Panc1 (cell line): ENCODE measurements at regions not wholly inside any gene's neighbourhood (a gene's known extent, or its start where the extent isn't known, plus 50 kb on each side); places are given as distances from the start of the nearest gene placed in this dataset.

Experiments used
- ATAC-seq: fragments of 200-7000 bp; cut with Tn5 transposase; 2 replicates; pipeline ENCODE4 v1.9.1; 2020; ENCODE audit warnings: mild to moderate bottlenecking, moderate library complexity
- BruUV-seq: library from RNA; stranded (reverse); fragments of 400-500 nt; replicated peaks from 2 replicates; lab custom pipeline; 2021; lab: Mats Ljungman, UMichigan
- CTCF ChIA-PET: fragments of 300-600 bp; sonication (Branson Sonifier 250); formaldehyde crosslinking; loops from one replicate; lab custom pipeline; 2022; ENCODE audit warnings: antibody characterized with exemption; lab: Charles Lee
- POLR2A ChIA-PET: fragments of 300-600 bp; sonication (Branson Sonifier 250); formaldehyde crosslinking; loops from one replicate; lab custom pipeline; 2022; ENCODE audit warnings: antibody characterized with exemption; lab: Charles Lee
- DNase-seq: peaks from one replicate; pipeline ENCODE4 v3.0.0-alpha.2; 2010; ENCODE audit warnings: low read depth, low spot score
- H3K27ac ChIP-seq: 2 replicates; pipeline ENCODE4 v1.5.1; 2011; ENCODE audit warnings: mild to moderate bottlenecking, low read length, inconsistent platforms
- H3K27me3 ChIP-seq: fragments of 200-500 bp; sonication (Bioruptor generic); 2 replicates; pipeline ENCODE4 v1.6.0; 2014; ENCODE audit warnings: low read length, inconsistent platforms; ENCODE audit not compliant: control insufficient read depth, insufficient read depth
- H3K36me3 ChIP-seq: fragments of 200-500 bp; sonication (Bioruptor generic); 2 replicates; pipeline ENCODE4 v1.5.1; 2014; ENCODE audit warnings: inconsistent platforms, mild to moderate bottlenecking, low read length, moderate library complexity; ENCODE audit not compliant: control insufficient read depth, insufficient read depth
- H3K4me1 ChIP-seq: 2 replicates; pipeline ENCODE4 v1.5.1; 2011; ENCODE audit warnings: inconsistent platforms, mild to moderate bottlenecking, low read length, moderate library complexity; ENCODE audit not compliant: control insufficient read depth, insufficient read depth
- H3K4me3 ChIP-seq, 2 experiments: 2 replicates each; pipeline ENCODE4 v1.5.1; 2011 to 2012; ENCODE audit warnings: low read depth in 2 of 2, low read length in 2 of 2, mild to moderate bottlenecking in 2 of 2, inconsistent platforms in 1 of 2, moderate library complexity in 1 of 2
- H3K9me3 ChIP-seq: fragments of 200-500 bp; sonication (Bioruptor generic); 2 replicates; pipeline ENCODE4 v1.5.1; 2014; ENCODE audit warnings: low read depth, mild to moderate bottlenecking, inconsistent platforms, low read length, moderate library complexity; ENCODE audit not compliant: control insufficient read depth, insufficient read depth
- CTCF ChIP-seq: fragments of 450-650 bp; IDR thresholded peaks from 2 replicates; pipeline ENCODE4 v1.5.1; 2017; ENCODE audit warnings: mild to moderate bottlenecking
- POLR2AphosphoS5 ChIP-seq: IDR thresholded peaks from 2 replicates; pipeline ENCODE4 v1.6.1; 2012; ENCODE audit warnings: mild to moderate bottlenecking, low read depth, low read length, moderate library complexity
- REST ChIP-seq, 2 experiments: IDR thresholded peaks; 2 replicates each; pipeline ENCODE4 v1.6.1; 2011 to 2012; ENCODE audit warnings: low read depth in 2 of 2, control low read depth in 1 of 2, low read length in 1 of 2, mild to moderate bottlenecking in 1 of 2, moderate library complexity in 1 of 2; ENCODE audit not compliant: insufficient read depth in 1 of 2
- SIN3A ChIP-seq: IDR thresholded peaks from 2 replicates; pipeline ENCODE4 v1.6.1; 2012; ENCODE audit warnings: low read depth, mild to moderate bottlenecking, low read length, moderate library complexity, borderline replicate concordance; ENCODE audit not compliant: insufficient read depth
- TCF7L2 ChIP-seq: IDR thresholded peaks from 2 replicates; pipeline ENCODE4 v1.6.1; 2011; ENCODE audit warnings: mild to moderate bottlenecking, low read depth, low read length, inconsistent platforms
- in situ Hi-C: cut with HindIII; loops from 2 replicates; pipeline ENCODE4 v1.10.0; 2016; ENCODE audit warnings: low sequenced_read_pairs, low pct_unique_long_range_greater_than_20kb
- intact Hi-C: fragments of 100-400 bp; cut with micrococcal nuclease; formaldehyde crosslinking; loops from one replicate; pipeline ENCODE4 v1.10.0; 2022; ENCODE audit not compliant: unreplicated experiment

DNA sequence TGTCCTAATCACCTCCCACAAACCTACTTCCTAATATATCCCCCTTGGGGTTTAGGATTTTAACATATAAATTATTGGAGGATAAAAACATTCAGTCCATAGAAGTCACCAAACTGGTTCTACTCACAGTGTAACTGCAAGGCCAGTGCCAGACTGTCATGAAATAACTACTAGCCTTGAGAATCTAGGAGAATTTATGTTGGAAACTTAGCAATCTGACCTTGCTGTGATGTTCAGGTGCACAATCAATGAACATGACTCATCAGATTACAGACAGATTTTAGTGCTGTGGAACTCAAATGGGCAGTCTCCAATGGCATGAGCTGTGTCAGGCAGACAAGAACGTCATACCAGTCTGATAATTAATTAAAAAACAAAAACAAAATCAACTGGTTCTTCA is 571.4 kb upstream of the IGFBP3 start:
- in situ Hi-C loops: no loop called here
- TF ChIP-seq TCF7L2 (no peak), SIN3A (no peak), POLR2AphosphoS5 (no peak), REST (IDR thresholded peaks at IDR 0.05; ENCODE audit: insufficient read depth in 1 of 2, low read depth in 2 of 2, low read length in 1 of 2) (no peak), CTCF (no peak)
- H3K27me3 ChIP-seq: no peaks in the 10 kb centered on the region
- DNase-seq (no peak), ATAC-seq (no peak)
- no peaks in the 10 kb centered on the region for H3K4me1 ChIP-seq
- BruUV-seq: no TSS peak
- H3K27ac ChIP-seq: no peak overlapping the region
- H3K9me3 ChIP-seq: no peaks in the 10 kb centered on the region
- no peak overlapping the region for H3K4me3 ChIP-seq
- ChIA-PET CTCF (no interaction called here), POLR2A (no interaction called here)
- H3K36me3 ChIP-seq: no peaks in the 10 kb centered on the region
- intact Hi-C loops: loop anchor here (10.0 kb wide), 1 partner anchor 568 kb away; the partner anchor contains the start of gene IGFBP3

GRCh38 chr7:46490406-46490805 is 569.3 kb upstream of the IGFBP3 start:
- Histone ChIP-seq H3K36me3 (no peaks in the 10 kb centered on the region), H3K4me3 (no peak overlapping the region), H3K27me3 (no peaks in the 10 kb centered on the region), H3K4me1 (no peaks in the 10 kb centered on the region), H3K27ac (no peak overlapping the region), H3K9me3 (no peaks in the 10 kb centered on the region)
- in situ Hi-C loops: no loop called here
- POLR2A ChIA-PET: no interaction called here
- intact Hi-C loops: loop anchor here (10.0 kb wide), 1 partner anchor 566 kb away; the partner anchor contains the start of gene IGFBP3
- CTCF ChIA-PET: no interaction called here
- TF ChIP-seq TCF7L2: no peak
- DNase-seq (no peak), ATAC-seq (no peak)
- BruUV-seq: no TSS peak

DNA sequence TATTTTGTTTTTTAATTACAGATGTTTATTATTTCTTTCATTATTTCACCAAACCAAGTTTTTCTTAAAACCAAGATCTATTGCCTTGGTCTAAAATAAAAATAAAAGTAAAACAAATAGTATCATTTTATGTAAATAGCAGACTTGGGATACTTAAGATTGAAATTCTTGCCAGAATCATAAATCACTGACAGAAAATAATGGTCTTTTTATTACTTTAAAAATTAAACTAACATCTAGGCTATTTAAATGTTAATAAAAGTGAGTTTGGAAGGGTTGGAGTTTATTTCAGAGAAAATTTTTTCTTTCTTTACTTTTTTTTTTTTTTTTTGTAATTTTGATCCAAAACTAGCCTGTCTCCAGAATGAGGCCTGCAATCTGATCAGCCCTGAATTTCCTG is 568.0 kb upstream of the IGFBP3 start:
- Histone ChIP-seq H3K4me3 (no peak overlapping the region), H3K36me3 (no peaks in the 10 kb centered on the region), H3K27me3 (no peaks in the 10 kb centered on the region), H3K27ac (no peak overlapping the region), H3K9me3 (no peaks in the 10 kb centered on the region), H3K4me1 (no peaks in the 10 kb centered on the region)
- no TSS peak for BruUV-seq
- ChIA-PET POLR2A (no interaction called here), CTCF (no interaction called here)
- DNase-seq: no peak
- no peak for ATAC-seq
- in situ Hi-C loops (no loop called here), intact Hi-C loops (no loop called here)
- TF ChIP-seq CTCF: no peak
- no peak for TF ChIP-seq POLR2AphosphoS5
- TF ChIP-seq REST (IDR thresholded peaks at IDR 0.05; ENCODE audit: insufficient read depth in 1 of 2, low read depth in 2 of 2, low read length in 1 of 2): no peak
- TF ChIP-seq TCF7L2: no peak
